Omental fat pad (tissue), 3 donors: ENCODE measurements at regions not wholly inside any gene's neighbourhood (a gene's known extent, or its start where the extent isn't known, plus 50 kb on each side); places are given as distances from the start of the nearest gene placed in this dataset.

ENCODE experiments used
- ATAC-seq: fragments of 150-250 bp; one replicate; pipeline ENCODE4 v1.9.1; 2016; ENCODE audit warnings: mild to moderate bottlenecking, moderate library complexity; ENCODE audit not compliant: low FRiP score
- DNase-seq: peaks from one replicate; pipeline ENCODE4 v3.0.0-alpha.2; 2019; ENCODE audit warnings: low spot score
- TF ChIP-seq, protein P1 (sequence below), 3 donors: fragments of 450-650 bp; IDR thresholded peaks; one replicate each; pipeline ENCODE4 v1.5.1; 2016 to 2017; ENCODE audit warnings: antibody characterized with exemption in 3 of 3, mild to moderate bottlenecking in 3 of 3, moderate library complexity in 2 of 3

- TF ChIP-seq, protein P1, sequence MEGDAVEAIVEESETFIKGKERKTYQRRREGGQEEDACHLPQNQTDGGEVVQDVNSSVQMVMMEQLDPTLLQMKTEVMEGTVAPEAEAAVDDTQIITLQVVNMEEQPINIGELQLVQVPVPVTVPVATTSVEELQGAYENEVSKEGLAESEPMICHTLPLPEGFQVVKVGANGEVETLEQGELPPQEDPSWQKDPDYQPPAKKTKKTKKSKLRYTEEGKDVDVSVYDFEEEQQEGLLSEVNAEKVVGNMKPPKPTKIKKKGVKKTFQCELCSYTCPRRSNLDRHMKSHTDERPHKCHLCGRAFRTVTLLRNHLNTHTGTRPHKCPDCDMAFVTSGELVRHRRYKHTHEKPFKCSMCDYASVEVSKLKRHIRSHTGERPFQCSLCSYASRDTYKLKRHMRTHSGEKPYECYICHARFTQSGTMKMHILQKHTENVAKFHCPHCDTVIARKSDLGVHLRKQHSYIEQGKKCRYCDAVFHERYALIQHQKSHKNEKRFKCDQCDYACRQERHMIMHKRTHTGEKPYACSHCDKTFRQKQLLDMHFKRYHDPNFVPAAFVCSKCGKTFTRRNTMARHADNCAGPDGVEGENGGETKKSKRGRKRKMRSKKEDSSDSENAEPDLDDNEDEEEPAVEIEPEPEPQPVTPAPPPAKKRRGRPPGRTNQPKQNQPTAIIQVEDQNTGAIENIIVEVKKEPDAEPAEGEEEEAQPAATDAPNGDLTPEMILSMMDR (IDR thresholded peaks at IDR 0.05) = no peak
- no peak for DNase-seq
- ATAC-seq = no peak
These were observed 634.0 kb upstream of the FSHR start for GRCh38 chr2:49788300-49788699.

DNA sequence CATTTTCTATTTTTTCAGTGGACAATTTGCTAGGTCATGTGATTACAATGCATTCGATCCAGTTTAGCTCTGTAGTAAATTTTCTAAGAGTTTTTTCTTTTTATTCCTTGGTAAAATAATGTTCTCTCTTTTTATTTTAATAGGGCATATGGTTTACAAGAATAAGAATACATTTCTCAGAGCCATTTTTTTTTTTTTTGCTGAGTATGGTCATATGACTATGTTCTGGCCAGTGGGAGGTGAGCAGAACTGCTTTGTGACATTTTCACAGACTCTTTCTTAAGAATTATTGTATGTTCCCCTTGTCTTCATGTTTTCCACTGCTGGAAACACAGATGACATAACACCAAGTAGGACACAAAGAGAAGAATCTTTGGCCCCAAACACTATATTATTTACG is 626.6 kb upstream of the FSHR start:
- no peak for DNase-seq
- no peak for ATAC-seq
- TF ChIP-seq, protein P1 (IDR thresholded peaks at IDR 0.05) = no peak

DNA sequence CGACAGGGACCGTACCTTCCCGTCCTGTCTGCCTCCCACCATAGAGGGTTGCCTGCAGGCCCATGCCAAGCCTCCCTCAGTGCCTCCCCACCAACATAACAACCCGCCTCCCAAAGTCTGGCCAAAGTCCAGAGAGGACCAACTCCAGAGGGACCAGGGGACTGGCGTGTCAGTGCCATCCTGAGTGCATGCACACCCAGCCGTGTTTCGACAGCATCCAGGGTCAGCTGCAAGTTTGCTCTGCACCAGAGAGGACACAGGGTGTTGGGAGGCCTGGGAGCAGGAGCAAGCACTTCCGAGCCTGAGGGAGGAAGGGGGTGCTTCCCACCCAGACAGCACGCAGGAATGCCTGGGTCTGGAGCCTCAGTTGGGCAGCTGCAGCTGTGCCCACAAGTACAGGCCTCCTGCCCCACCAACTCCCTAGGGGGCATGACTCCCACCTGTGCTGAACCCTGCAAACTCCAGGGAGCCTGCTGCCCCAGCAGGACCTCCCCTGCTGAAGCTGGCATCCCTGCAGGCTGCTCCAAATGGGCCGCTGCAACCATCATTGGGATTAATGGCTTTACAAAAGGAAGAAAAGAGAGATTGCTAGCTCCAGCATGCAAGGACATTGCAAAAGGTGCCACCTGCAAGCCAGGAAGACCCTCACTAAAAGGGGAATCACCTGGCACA is 618.1 kb upstream of the FSHR start:
- TF ChIP-seq, protein P1 (IDR thresholded peaks at IDR 0.05) = no peak
- peak; percentile 32 for ATAC-seq
- DNase-seq = no peak

DNA sequence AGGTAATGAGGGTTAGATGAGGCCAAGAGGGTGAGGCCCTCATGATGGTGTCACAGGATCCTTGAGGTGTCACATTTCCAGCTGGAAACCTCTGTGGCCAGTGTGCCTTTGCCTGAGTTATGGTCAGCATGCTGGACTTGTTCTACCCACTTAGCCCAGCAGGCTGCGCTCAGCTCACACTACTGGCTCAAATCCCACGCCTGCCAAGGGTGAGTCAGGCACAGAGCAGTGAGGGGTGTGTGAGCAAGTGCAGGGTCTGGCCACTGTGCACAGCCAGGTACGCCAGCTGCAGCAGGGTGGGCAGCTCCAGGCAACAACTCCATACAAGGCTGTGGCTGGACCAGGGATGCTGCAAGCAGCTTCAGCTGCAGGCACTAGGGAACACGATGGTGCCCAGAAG is 616.6 kb upstream of the FSHR start:
- DNase-seq (no peak), ATAC-seq (no peak)
- TF ChIP-seq, protein P1 (IDR thresholded peaks at IDR 0.05) = no peak

DNA sequence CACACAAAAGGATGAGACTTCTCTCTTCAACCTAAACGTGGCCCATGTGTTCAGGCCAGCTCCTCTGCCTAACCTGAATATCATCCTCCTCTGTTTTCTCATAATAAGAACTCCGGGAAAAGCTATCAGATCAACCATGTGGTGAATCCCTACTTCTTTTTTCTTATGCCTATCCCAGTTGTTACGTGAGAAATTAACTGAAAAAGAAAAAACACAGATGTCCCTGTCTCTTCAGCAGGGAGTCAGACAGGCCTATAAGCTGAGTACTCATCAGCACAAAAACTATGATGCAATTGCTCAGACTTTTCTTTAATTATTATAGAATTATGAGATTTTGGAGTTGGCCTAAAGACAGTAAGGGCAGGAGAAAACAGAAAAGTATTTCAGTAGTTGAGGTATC is 613.0 kb upstream of the FSHR start:
- ATAC-seq (no peak), DNase-seq (no peak)
- TF ChIP-seq, protein P1 (IDR thresholded peaks at IDR 0.05) = no peak

- no peak for DNase-seq
These were observed 601.5 kb upstream of the FSHR start for GRCh38 chr2:49755777-49756176.

GRCh38 chr2:49754381-49754780 is 600.1 kb upstream of the FSHR start:
- ATAC-seq (no peak), DNase-seq (no peak)
- TF ChIP-seq, protein P1 (IDR thresholded peaks at IDR 0.05) = no peak

More at GRCh38 chr2:49755777-49756176, 601.5 kb upstream of the FSHR start:
- TF ChIP-seq, protein P1 (IDR thresholded peaks at IDR 0.05) = no peak
- ATAC-seq = no peak
